ENCODE measurements at regions not wholly inside any gene's neighbourhood (a gene's known extent, or its start where the extent isn't known, plus 50 kb on each side); places are given as distances from the start of the nearest gene placed in this dataset.

GRCh38 chr6:141846639-141847038 lies 286.1 kb upstream of the GJE1 start:
- TF ChIP-seq CTCF (conservative IDR thresholded peaks at IDR 0.05 in 1 of 2, IDR thresholded peaks at IDR 0.05 in 1 of 2; ENCODE audit: extremely low read depth in 1 of 2, insufficient read depth in 1 of 2, low read depth in 1 of 2, low read length in 2 of 2), result no peak
- TF ChIP-seq EZH2 (IDR thresholded peaks at IDR 0.05; ENCODE audit: borderline replicate concordance, low read length), result no peak

All from mammary epithelial cell (primary cell).